ENCODE measurements at regions not wholly inside any gene's neighbourhood (a gene's known extent, or its start where the extent isn't known, plus 50 kb on each side); places are given as distances from the start of the nearest gene placed in this dataset.

DNA sequence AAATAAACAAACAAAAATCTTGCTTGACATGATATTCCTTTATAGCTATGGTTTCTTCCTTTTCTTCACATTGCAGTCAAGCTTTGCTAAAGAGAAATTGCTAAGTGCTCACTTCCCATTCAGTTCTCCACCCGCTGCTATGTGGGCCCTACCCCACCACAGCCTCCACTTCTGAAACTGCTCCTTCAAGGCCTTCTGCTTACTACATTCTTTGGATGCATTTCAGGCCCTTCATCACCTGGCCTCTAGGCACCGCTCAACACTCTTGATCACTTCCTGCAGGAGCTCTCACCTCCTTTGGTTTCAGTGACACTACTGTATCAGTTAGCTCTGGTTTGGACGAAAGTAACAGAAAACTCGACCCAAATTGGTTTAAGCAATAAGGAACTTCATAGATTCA is 72.4 kb downstream of the KLF5 start:
- no peak for DNase-seq (ENCODE audit: low read depth in 2 of 2)

DNA sequence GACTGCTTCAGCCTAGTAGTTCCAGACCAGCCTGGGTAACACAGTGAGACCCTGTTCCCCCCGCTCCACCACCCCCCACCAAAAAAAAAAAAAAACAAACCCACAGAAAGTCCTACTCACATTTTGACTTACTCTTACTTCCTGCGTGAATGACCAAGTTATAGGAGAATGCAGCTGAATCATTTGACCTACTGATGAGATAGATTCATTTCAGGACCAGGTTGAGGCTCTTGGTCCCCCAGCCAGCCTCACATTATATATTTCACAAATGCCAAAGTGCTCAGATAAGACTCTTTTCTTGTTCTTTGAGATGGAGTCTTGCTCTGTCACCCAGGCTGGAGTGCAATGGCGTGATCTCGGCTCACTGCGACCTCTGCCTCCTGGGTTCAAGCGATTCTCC is 70.2 kb downstream of the KLF5 start:
- DNase-seq (ENCODE audit: low read depth in 2 of 2): no peak

Data from stimulated activated CD4-positive, alpha-beta T cell treated with anti-CD3 and anti-CD28 coated beads, Interleukin-15, amount 100 ng/mL, for 48 hours (primary cell).